ENCODE measurements at regions not wholly inside any gene's neighbourhood (a gene's known extent, or its start where the extent isn't known, plus 50 kb on each side); places are given as distances from the start of the nearest gene placed in this dataset.

DNA sequence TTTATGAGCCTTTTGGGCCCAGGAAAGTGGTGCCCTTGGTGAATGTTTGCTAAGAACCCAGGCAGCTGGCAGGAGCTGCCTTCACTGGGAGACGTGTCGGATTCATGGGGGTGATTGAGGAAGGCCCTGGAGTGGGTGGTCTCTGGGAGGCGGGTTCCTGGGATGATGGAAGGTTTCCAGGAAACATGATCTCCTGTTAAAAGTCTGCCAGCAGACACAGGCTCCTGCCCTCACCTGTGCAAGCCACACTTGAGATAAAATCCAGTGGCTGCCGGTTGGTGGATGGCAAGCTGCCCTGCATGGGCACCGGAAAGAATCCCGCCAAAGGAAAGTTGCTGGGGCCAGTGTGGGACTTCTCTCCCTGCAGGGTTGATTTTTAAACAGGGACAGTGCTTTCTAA is 189.0 kb upstream of the CIBAR2 start:
- H4K20me1 ChIP-seq (ENCODE audit: insufficient read depth, low read length) = peaks cover 82% of the 10 kb centered on the region

GRCh38 chr16:85302018-85302847 is 190.0 kb upstream of the CIBAR2 start:
- no peaks in the 10 kb centered on the region for H3K36me3 ChIP-seq (ENCODE audit: insufficient read depth, low read length)
- DNase-seq (ENCODE audit: low read depth) (peak; percentile 88), FAIRE-seq (no peak)
- H2AFZ ChIP-seq (ENCODE audit: low read depth, low read length) = no peak overlapping the region
- H3K9me3 Mint-ChIP-seq (ENCODE audit: unreplicated experiment) = no peaks in the 10 kb centered on the region
- H3K9ac ChIP-seq (ENCODE audit: low read length) = no peak overlapping the region
- H3K4me3 ChIP-seq (ENCODE audit: insufficient read depth, low read depth, low read length) = no peak overlapping the region
- H3K27me3 ChIP-seq (ENCODE audit: insufficient read depth, low read length) = no peaks in the 10 kb centered on the region
- peak overlapping the region; percentile 55 for H3K4me2 ChIP-seq (ENCODE audit: low read length)
- H3K9me3 ChIP-seq (ENCODE audit: insufficient read depth, low read depth, low read length) = no peaks in the 10 kb centered on the region
- H3K27ac Mint-ChIP-seq (ENCODE audit: unreplicated experiment) = no peak overlapping the region
- H3K4me1 Mint-ChIP-seq (ENCODE audit: low read depth, unreplicated experiment) = peaks cover 11% of the 10 kb centered on the region
- no peaks in the 10 kb centered on the region for H3K36me3 Mint-ChIP-seq (ENCODE audit: low read depth, unreplicated experiment)
- no peak overlapping the region for H3K27ac ChIP-seq (ENCODE audit: low read depth, low read length)
- H4K20me1 ChIP-seq (ENCODE audit: insufficient read depth, low read length) = peaks cover 81% of the 10 kb centered on the region
- H3K79me2 ChIP-seq (ENCODE audit: insufficient read depth, low read length) = peaks cover 2% of the 10 kb centered on the region
- H3K4me3 Mint-ChIP-seq (ENCODE audit: unreplicated experiment) = no peak overlapping the region
- peaks cover 8% of the 10 kb centered on the region for H3K27me3 Mint-ChIP-seq (ENCODE audit: low read depth, unreplicated experiment)
- TF ChIP-seq, protein P1, sequence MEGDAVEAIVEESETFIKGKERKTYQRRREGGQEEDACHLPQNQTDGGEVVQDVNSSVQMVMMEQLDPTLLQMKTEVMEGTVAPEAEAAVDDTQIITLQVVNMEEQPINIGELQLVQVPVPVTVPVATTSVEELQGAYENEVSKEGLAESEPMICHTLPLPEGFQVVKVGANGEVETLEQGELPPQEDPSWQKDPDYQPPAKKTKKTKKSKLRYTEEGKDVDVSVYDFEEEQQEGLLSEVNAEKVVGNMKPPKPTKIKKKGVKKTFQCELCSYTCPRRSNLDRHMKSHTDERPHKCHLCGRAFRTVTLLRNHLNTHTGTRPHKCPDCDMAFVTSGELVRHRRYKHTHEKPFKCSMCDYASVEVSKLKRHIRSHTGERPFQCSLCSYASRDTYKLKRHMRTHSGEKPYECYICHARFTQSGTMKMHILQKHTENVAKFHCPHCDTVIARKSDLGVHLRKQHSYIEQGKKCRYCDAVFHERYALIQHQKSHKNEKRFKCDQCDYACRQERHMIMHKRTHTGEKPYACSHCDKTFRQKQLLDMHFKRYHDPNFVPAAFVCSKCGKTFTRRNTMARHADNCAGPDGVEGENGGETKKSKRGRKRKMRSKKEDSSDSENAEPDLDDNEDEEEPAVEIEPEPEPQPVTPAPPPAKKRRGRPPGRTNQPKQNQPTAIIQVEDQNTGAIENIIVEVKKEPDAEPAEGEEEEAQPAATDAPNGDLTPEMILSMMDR (IDR thresholded peaks at IDR 0.05; ENCODE audit: insufficient read depth, low read depth, low read length) = no peak
- no peak for TF ChIP-seq EZH2 (IDR thresholded peaks at IDR 0.05; ENCODE audit: insufficient read depth, low read length)
- peaks cover 33% of the 10 kb centered on the region for H3K4me1 ChIP-seq (ENCODE audit: insufficient read depth, low read length)

More for the DNA sequence above, 189.0 kb upstream of the CIBAR2 start:
- Histone ChIP-seq H3K4me2 (ENCODE audit: low read length) (no peak overlapping the region), H3K36me3 (ENCODE audit: insufficient read depth, low read length) (no peaks in the 10 kb centered on the region), H3K9ac (ENCODE audit: low read length) (no peak overlapping the region), H3K4me1 (ENCODE audit: insufficient read depth, low read length) (peaks cover 28% of the 10 kb centered on the region), H3K4me3 (ENCODE audit: insufficient read depth, low read depth, low read length) (no peak overlapping the region), H3K9me3 (ENCODE audit: insufficient read depth, low read depth, low read length) (no peaks in the 10 kb centered on the region), H2AFZ (ENCODE audit: low read depth, low read length) (no peak overlapping the region), H3K79me2 (ENCODE audit: insufficient read depth, low read length) (peaks cover 2% of the 10 kb centered on the region), H3K27ac (ENCODE audit: low read depth, low read length) (no peak overlapping the region), H3K27me3 (ENCODE audit: insufficient read depth, low read length) (no peaks in the 10 kb centered on the region)
- no peak for TF ChIP-seq EZH2 (IDR thresholded peaks at IDR 0.05; ENCODE audit: insufficient read depth, low read length)
- TF ChIP-seq, protein P1 (IDR thresholded peaks at IDR 0.05; ENCODE audit: insufficient read depth, low read depth, low read length) = no peak
- H3K4me1 Mint-ChIP-seq (ENCODE audit: low read depth, unreplicated experiment) = peaks cover 10% of the 10 kb centered on the region
- no peak for DNase-seq (ENCODE audit: low read depth)
- peaks cover 10% of the 10 kb centered on the region for H3K27me3 Mint-ChIP-seq (ENCODE audit: low read depth, unreplicated experiment)
- no peak overlapping the region for H3K27ac Mint-ChIP-seq (ENCODE audit: unreplicated experiment)
- H3K9me3 Mint-ChIP-seq (ENCODE audit: unreplicated experiment) = no peaks in the 10 kb centered on the region
- H3K4me3 Mint-ChIP-seq (ENCODE audit: unreplicated experiment) = no peak overlapping the region
- FAIRE-seq = no peak
- H3K36me3 Mint-ChIP-seq (ENCODE audit: low read depth, unreplicated experiment) = no peaks in the 10 kb centered on the region

DNA sequence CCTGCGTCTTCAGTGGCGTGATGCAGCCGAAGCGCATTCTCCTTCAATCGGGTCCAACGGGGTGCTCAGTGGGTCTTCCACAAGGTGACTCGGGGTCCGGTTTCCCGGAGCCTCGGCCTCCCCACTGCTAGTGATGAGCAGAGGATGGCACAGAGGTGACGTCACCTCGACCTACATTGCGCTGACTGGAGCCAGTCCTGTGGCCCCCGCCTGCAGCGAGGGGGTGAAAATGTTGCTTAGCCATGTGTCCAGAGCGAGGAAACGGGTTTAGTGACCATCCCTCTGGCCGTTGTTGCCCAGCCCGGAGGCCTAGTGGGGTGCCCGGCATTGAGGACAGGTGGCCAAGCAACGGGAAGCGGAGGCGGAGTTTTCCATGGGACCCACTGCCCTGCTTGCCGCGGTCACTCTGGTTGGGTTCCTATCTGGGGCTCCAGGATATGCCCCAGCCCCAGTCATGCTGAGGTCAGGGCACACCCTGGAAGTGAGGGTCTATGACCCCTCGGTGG is 190.6 kb upstream of the CIBAR2 start:
- peaks cover 11% of the 10 kb centered on the region for H3K27me3 Mint-ChIP-seq (ENCODE audit: low read depth, unreplicated experiment)
- peaks cover 82% of the 10 kb centered on the region for H4K20me1 ChIP-seq (ENCODE audit: insufficient read depth, low read length)
- no peak overlapping the region for H2AFZ ChIP-seq (ENCODE audit: low read depth, low read length)
- no peaks in the 10 kb centered on the region for H3K9me3 Mint-ChIP-seq (ENCODE audit: unreplicated experiment)
- H3K4me1 Mint-ChIP-seq (ENCODE audit: low read depth, unreplicated experiment) = peaks cover 11% of the 10 kb centered on the region
- no peak overlapping the region for H3K4me3 ChIP-seq (ENCODE audit: insufficient read depth, low read depth, low read length)
- no peak for DNase-seq (ENCODE audit: low read depth)
- peaks cover 2% of the 10 kb centered on the region for H3K79me2 ChIP-seq (ENCODE audit: insufficient read depth, low read length)
- no peaks in the 10 kb centered on the region for H3K27me3 ChIP-seq (ENCODE audit: insufficient read depth, low read length)
- no peaks in the 10 kb centered on the region for H3K36me3 Mint-ChIP-seq (ENCODE audit: low read depth, unreplicated experiment)
- no peak overlapping the region for H3K27ac Mint-ChIP-seq (ENCODE audit: unreplicated experiment)
- no peaks in the 10 kb centered on the region for H3K9me3 ChIP-seq (ENCODE audit: insufficient read depth, low read depth, low read length)
- TF ChIP-seq, protein P1 (IDR thresholded peaks at IDR 0.05; ENCODE audit: insufficient read depth, low read depth, low read length) = no peak
- no peak for TF ChIP-seq EZH2 (IDR thresholded peaks at IDR 0.05; ENCODE audit: insufficient read depth, low read length)
- H3K36me3 ChIP-seq (ENCODE audit: insufficient read depth, low read length) = no peaks in the 10 kb centered on the region
- no peak overlapping the region for H3K9ac ChIP-seq (ENCODE audit: low read length)
- no peak overlapping the region for H3K4me3 Mint-ChIP-seq (ENCODE audit: unreplicated experiment)
- H3K27ac ChIP-seq (ENCODE audit: low read depth, low read length) = no peak overlapping the region
- no peak for FAIRE-seq
- peak overlapping the region; percentile 55 for H3K4me2 ChIP-seq (ENCODE audit: low read length)
- H3K4me1 ChIP-seq (ENCODE audit: insufficient read depth, low read length) = peaks cover 33% of the 10 kb centered on the region
